Heart left ventricle (tissue), 13 donors: ENCODE measurements at regions not wholly inside any gene's neighbourhood (a gene's known extent, or its start where the extent isn't known, plus 50 kb on each side); places are given as distances from the start of the nearest gene placed in this dataset.

ENCODE experiments used
- POLR2A ChIP-seq, 2 donors: fragments of 450-650 bp; IDR thresholded peaks; one replicate each; pipeline ENCODE4 v1.6.1; 2017; ENCODE audit warnings: antibody characterized with exemption in 2 of 2, mild to moderate bottlenecking in 2 of 2, moderate library complexity in 2 of 2
- TF ChIP-seq, protein P1 (sequence below), 12 donors: fragments of 200-600 bp; sonication (generic) in 4 of 12; IDR thresholded peaks; one replicate each; pipeline versions ENCODE4 v1.5.0 to v1.8.0; 2018 to 2022; ENCODE audit warnings: antibody characterized with exemption in 12 of 12, mild to moderate bottlenecking in 5 of 12
- donor health status: ischemic (EF 13 %, LVEDD 7.1; RV severe dilation, severe dysfunction).
- donor health status: DM: no; HTN: yes; CAD: no.
- donor health status: DM: no; HTN: no; CAD: no.
- donor health status: ischemic (EF 25% LVEDD 6.9; RV normal size, moderate dysfunction).
- donor health status: ischemic (EF 25% LVEDD 5.7; RV mildly dilated, moderate dysfunction).
- donor health status: ischemic (EF 35%, LVEDD 5.7; RV mildly dilated, moderate dysfunction).
- donor health status: nonischemic (EF 11% LVEDD 7.7; RV severe dilation, severe dysfunction).
- donor health status: DM: yes; HTN: yes; CAD: no.
- donor health status: PGD.
- donor health status: ischemic (EF 29% LVEDD 5.4; RV normal size, mild dysfunction).
- donor health status: nonischemic (EF 23%, LVEDD 6.1; RV moderate dilation, normal function).

DNA sequence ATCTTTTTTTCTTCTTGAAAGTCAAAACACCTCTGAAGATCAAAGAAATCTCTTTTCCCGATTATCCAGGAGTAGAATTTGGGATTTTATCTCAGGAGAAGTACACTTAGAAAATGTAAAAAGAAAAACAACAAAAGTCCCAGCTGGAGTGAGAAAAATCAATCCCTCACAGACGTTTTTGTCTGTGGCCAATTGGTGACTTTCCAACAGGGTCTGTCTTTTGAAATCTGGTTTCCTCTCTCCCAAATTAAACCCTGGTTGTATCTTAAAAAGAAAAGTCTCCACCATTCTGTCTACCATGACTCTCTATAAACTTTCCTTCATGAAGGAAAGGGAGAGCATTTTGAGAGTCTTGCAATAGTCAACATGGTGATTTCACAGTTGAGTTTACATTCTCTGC is 88.1 kb downstream of the DACT1 start:
- TF ChIP-seq, protein P1, sequence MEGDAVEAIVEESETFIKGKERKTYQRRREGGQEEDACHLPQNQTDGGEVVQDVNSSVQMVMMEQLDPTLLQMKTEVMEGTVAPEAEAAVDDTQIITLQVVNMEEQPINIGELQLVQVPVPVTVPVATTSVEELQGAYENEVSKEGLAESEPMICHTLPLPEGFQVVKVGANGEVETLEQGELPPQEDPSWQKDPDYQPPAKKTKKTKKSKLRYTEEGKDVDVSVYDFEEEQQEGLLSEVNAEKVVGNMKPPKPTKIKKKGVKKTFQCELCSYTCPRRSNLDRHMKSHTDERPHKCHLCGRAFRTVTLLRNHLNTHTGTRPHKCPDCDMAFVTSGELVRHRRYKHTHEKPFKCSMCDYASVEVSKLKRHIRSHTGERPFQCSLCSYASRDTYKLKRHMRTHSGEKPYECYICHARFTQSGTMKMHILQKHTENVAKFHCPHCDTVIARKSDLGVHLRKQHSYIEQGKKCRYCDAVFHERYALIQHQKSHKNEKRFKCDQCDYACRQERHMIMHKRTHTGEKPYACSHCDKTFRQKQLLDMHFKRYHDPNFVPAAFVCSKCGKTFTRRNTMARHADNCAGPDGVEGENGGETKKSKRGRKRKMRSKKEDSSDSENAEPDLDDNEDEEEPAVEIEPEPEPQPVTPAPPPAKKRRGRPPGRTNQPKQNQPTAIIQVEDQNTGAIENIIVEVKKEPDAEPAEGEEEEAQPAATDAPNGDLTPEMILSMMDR (IDR thresholded peaks at IDR 0.05) = no peak
- TF ChIP-seq POLR2A (IDR thresholded peaks at IDR 0.05) = no peak
